ENCODE measurements at regions not wholly inside any gene's neighbourhood (a gene's known extent, or its start where the extent isn't known, plus 50 kb on each side); places are given as distances from the start of the nearest gene placed in this dataset.
"Not testable (repeated sequence)": the region's sequence is repeated elsewhere in the genome, so short reads cannot be mapped to it uniquely, and the experiment has no call there.

- Histone ChIP-seq H3K4me1 (ENCODE audit: low read length) (no peaks in the 10 kb centered on the region), H3K9ac (ENCODE audit: low read length) (no peak overlapping the region), H3K27me3 (ENCODE audit: low read length) (no peaks in the 10 kb centered on the region), H3K9me3 (ENCODE audit: low read length) (no peaks in the 10 kb centered on the region), H3K4me3 (ENCODE audit: low read length) (no peak overlapping the region), H3K36me3 (ENCODE audit: insufficient read depth, low read length) (no peaks in the 10 kb centered on the region), H4K20me1 (ENCODE audit: insufficient read depth, low read depth, low read length) (no peaks in the 10 kb centered on the region), H3K4me2 (ENCODE audit: low read depth, low read length, poor library complexity, severe bottlenecking) (no peak overlapping the region), H3K9me2 (replicated peaks; ENCODE audit: insufficient read depth, low read length) (no peaks in the 10 kb centered on the region), H3K79me2 (ENCODE audit: low read length) (no peaks in the 10 kb centered on the region), H3K27ac (ENCODE audit: low read length) (no peak overlapping the region), H2AFZ (ENCODE audit: low read length) (no peak overlapping the region)
- no peak for DNase-seq
Measured at GRCh38 chr15:93340406-93340805, 251.4 kb upstream of the RGMA start.

DNA sequence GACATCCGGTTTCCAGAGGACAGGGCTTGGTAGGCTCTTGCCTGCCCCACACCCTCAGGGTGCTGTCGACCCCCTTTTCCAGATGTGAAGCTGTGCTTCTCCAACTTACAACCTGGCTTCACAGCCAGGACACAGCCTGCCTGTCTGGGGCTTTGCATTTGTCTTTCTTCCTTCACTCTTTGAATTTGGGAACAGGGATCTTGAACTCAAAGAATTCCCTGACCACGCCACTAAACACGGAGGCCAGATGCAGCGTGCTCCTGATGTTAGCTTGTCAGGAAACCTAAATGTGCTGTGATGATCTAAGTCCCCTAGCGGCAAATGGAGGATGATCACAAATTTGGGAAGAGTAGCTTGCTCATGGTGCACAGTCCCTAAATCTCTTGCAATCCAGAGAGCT is 244.8 kb upstream of the RGMA start:
- Histone ChIP-seq H3K27me3 (ENCODE audit: low read length) (no peaks in the 10 kb centered on the region), H2AFZ (ENCODE audit: low read length) (no peak overlapping the region)
- DNase-seq = no peak

GRCh38 chr15:93333126-93333525 is 244.1 kb upstream of the RGMA start:
- H3K27ac ChIP-seq (ENCODE audit: low read length); H3K4me3 ChIP-seq (ENCODE audit: low read length); H3K4me2 ChIP-seq (ENCODE audit: low read depth, low read length, poor library complexity, severe bottlenecking); H3K4me1 ChIP-seq (ENCODE audit: low read length); H3K9ac ChIP-seq (ENCODE audit: low read length); H3K9me2 ChIP-seq (replicated peaks; ENCODE audit: insufficient read depth, low read length); H3K27me3 ChIP-seq (ENCODE audit: low read length); H3K36me3 ChIP-seq (ENCODE audit: insufficient read depth, low read length); DNase-seq; H2AFZ ChIP-seq (ENCODE audit: low read length); H3K79me2 ChIP-seq (ENCODE audit: low read length); H4K20me1 ChIP-seq (ENCODE audit: insufficient read depth, low read depth, low read length); H3K9me3 ChIP-seq (ENCODE audit: low read length): not testable (repeated sequence)

More for the DNA sequence above, 244.8 kb upstream of the RGMA start:
- Histone ChIP-seq H3K9me3 (ENCODE audit: low read length) (no peaks in the 10 kb centered on the region), H3K4me1 (ENCODE audit: low read length) (no peaks in the 10 kb centered on the region), H3K4me3 (ENCODE audit: low read length) (no peak overlapping the region), H3K36me3 (ENCODE audit: insufficient read depth, low read length) (no peaks in the 10 kb centered on the region), H3K79me2 (ENCODE audit: low read length) (no peaks in the 10 kb centered on the region), H4K20me1 (ENCODE audit: insufficient read depth, low read depth, low read length) (no peaks in the 10 kb centered on the region), H3K27ac (ENCODE audit: low read length) (no peak overlapping the region), H3K9ac (ENCODE audit: low read length) (no peak overlapping the region), H3K9me2 (replicated peaks; ENCODE audit: insufficient read depth, low read length) (no peaks in the 10 kb centered on the region), H3K4me2 (ENCODE audit: low read depth, low read length, poor library complexity, severe bottlenecking) (no peak overlapping the region)

- Histone ChIP-seq H3K27ac (ENCODE audit: low read length) (no peak overlapping the region), H3K4me2 (ENCODE audit: low read depth, low read length, poor library complexity, severe bottlenecking) (no peak overlapping the region), H3K9me2 (replicated peaks; ENCODE audit: insufficient read depth, low read length) (no peaks in the 10 kb centered on the region), H3K9ac (ENCODE audit: low read length) (no peak overlapping the region), H4K20me1 (ENCODE audit: insufficient read depth, low read depth, low read length) (no peaks in the 10 kb centered on the region), H3K4me1 (ENCODE audit: low read length) (no peaks in the 10 kb centered on the region), H3K9me3 (ENCODE audit: low read length) (no peaks in the 10 kb centered on the region), H3K79me2 (ENCODE audit: low read length) (no peaks in the 10 kb centered on the region), H3K27me3 (ENCODE audit: low read length) (no peaks in the 10 kb centered on the region), H3K4me3 (ENCODE audit: low read length) (no peak overlapping the region), H2AFZ (ENCODE audit: low read length) (no peak overlapping the region), H3K36me3 (ENCODE audit: insufficient read depth, low read length) (no peaks in the 10 kb centered on the region)
- no peak for DNase-seq
Measured at GRCh38 chr15:93332168-93332553, 243.2 kb upstream of the RGMA start.

DNA sequence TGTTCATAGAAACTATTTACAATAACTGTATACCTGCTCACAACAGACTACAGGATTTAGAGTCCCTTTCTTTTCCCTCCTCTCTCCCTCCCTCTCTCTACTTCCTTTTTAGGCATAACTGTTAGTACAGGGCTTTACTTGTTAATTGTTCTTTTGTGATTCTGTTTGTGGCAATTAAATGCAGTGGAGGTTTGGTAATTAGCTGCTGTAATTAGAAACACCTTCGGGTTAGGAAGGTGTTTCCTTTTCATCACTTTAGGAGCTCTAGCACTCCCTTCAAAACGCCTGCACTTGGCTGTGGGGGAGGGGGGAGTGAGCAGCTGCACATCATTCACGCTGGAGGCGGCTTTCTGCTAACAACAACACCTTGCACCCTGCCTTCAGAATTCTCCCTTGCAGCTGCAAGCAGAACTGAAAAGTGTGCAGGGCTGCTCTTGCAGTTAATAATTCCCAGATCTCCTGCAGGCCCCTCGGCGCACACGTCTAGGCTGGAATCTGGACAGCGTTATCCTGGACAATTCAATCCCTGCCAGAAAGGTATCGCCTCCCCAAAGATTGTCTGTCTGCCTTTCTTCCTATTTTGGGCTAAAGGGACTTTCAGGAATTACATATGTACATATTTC is 242.6 kb upstream of the RGMA start:
- H3K27ac ChIP-seq (ENCODE audit: low read length) = no peak overlapping the region

GRCh38 chr15:93330912-93331544 is 242.0 kb upstream of the RGMA start:
- no peaks in the 10 kb centered on the region for H4K20me1 ChIP-seq (ENCODE audit: insufficient read depth, low read depth, low read length)
- H3K4me3 ChIP-seq (ENCODE audit: low read length) = no peak overlapping the region
- no peak overlapping the region for H3K9ac ChIP-seq (ENCODE audit: low read length)
- H3K9me3 ChIP-seq (ENCODE audit: low read length) = no peaks in the 10 kb centered on the region
- no peaks in the 10 kb centered on the region for H3K9me2 ChIP-seq (replicated peaks; ENCODE audit: insufficient read depth, low read length)
- H3K27me3 ChIP-seq (ENCODE audit: low read length) = no peaks in the 10 kb centered on the region
- no peaks in the 10 kb centered on the region for H3K79me2 ChIP-seq (ENCODE audit: low read length)
- no peak overlapping the region for H2AFZ ChIP-seq (ENCODE audit: low read length)
- no peaks in the 10 kb centered on the region for H3K4me1 ChIP-seq (ENCODE audit: low read length)
- H3K27ac ChIP-seq (ENCODE audit: low read length) = no peak overlapping the region
- H3K4me2 ChIP-seq (ENCODE audit: low read depth, low read length, poor library complexity, severe bottlenecking) = no peak overlapping the region
- no peak for DNase-seq
- H3K36me3 ChIP-seq (ENCODE audit: insufficient read depth, low read length) = no peaks in the 10 kb centered on the region

More for the DNA sequence above, 242.6 kb upstream of the RGMA start:
- no peaks in the 10 kb centered on the region for H4K20me1 ChIP-seq (ENCODE audit: insufficient read depth, low read depth, low read length)
- no peaks in the 10 kb centered on the region for H3K79me2 ChIP-seq (ENCODE audit: low read length)
- no peak overlapping the region for H3K4me3 ChIP-seq (ENCODE audit: low read length)
- H3K9ac ChIP-seq (ENCODE audit: low read length) = no peak overlapping the region
- H3K4me2 ChIP-seq (ENCODE audit: low read depth, low read length, poor library complexity, severe bottlenecking) = no peak overlapping the region
- H2AFZ ChIP-seq (ENCODE audit: low read length) = no peak overlapping the region
- no peaks in the 10 kb centered on the region for H3K36me3 ChIP-seq (ENCODE audit: insufficient read depth, low read length)
- DNase-seq = no peak
- no peaks in the 10 kb centered on the region for H3K9me2 ChIP-seq (replicated peaks; ENCODE audit: insufficient read depth, low read length)
- no peaks in the 10 kb centered on the region for H3K27me3 ChIP-seq (ENCODE audit: low read length)
- no peaks in the 10 kb centered on the region for H3K4me1 ChIP-seq (ENCODE audit: low read length)
- no peaks in the 10 kb centered on the region for H3K9me3 ChIP-seq (ENCODE audit: low read length)

GRCh38 chr15:93327364-93327763 is 238.4 kb upstream of the RGMA start:
- no peak for DNase-seq
- Histone ChIP-seq H3K36me3 (ENCODE audit: insufficient read depth, low read length) (no peaks in the 10 kb centered on the region), H3K9me2 (replicated peaks; ENCODE audit: insufficient read depth, low read length) (no peaks in the 10 kb centered on the region), H3K79me2 (ENCODE audit: low read length) (no peaks in the 10 kb centered on the region), H3K4me3 (ENCODE audit: low read length) (no peak overlapping the region), H4K20me1 (ENCODE audit: insufficient read depth, low read depth, low read length) (no peaks in the 10 kb centered on the region), H3K9ac (ENCODE audit: low read length) (no peak overlapping the region), H3K27me3 (ENCODE audit: low read length) (no peaks in the 10 kb centered on the region), H3K4me1 (ENCODE audit: low read length) (no peaks in the 10 kb centered on the region), H3K9me3 (ENCODE audit: low read length) (no peaks in the 10 kb centered on the region), H3K27ac (ENCODE audit: low read length) (no peak overlapping the region), H2AFZ (ENCODE audit: low read length) (no peak overlapping the region), H3K4me2 (ENCODE audit: low read depth, low read length, poor library complexity, severe bottlenecking) (no peak overlapping the region)

GRCh38 chr15:93324186-93324975 is 235.4 kb upstream of the RGMA start:
- Histone ChIP-seq H3K36me3 (ENCODE audit: insufficient read depth, low read length) (no peaks in the 10 kb centered on the region), H3K27ac (ENCODE audit: low read length) (no peak overlapping the region), H3K9me2 (replicated peaks; ENCODE audit: insufficient read depth, low read length) (no peaks in the 10 kb centered on the region), H3K4me3 (ENCODE audit: low read length) (no peak overlapping the region), H4K20me1 (ENCODE audit: insufficient read depth, low read depth, low read length) (no peaks in the 10 kb centered on the region), H3K9me3 (ENCODE audit: low read length) (no peaks in the 10 kb centered on the region), H3K9ac (ENCODE audit: low read length) (no peak overlapping the region), H3K79me2 (ENCODE audit: low read length) (no peaks in the 10 kb centered on the region), H3K4me2 (ENCODE audit: low read depth, low read length, poor library complexity, severe bottlenecking) (no peak overlapping the region), H2AFZ (ENCODE audit: low read length) (no peak overlapping the region), H3K4me1 (ENCODE audit: low read length) (no peaks in the 10 kb centered on the region), H3K27me3 (ENCODE audit: low read length) (no peaks in the 10 kb centered on the region)
- DNase-seq = no peak

Data from Karpas-422 (cell line).